Lower lobe of right lung (tissue), 2 donors: ENCODE measurements at regions not wholly inside any gene's neighbourhood (a gene's known extent, or its start where the extent isn't known, plus 50 kb on each side); places are given as distances from the start of the nearest gene placed in this dataset.
A peak's percentile ranks its signal among the peaks of the same experiment; 100 is the strongest.

Experiments used
- ATAC-seq, 2 donors: fragments of 200-7000 bp; cut with Tn5 transposase; one replicate each; pipeline ENCODE4 v1.9.1; 2020 to 2022; ENCODE audit warnings: mild to moderate bottlenecking in 2 of 2, moderate library complexity in 2 of 2
- DNase-seq: peaks from one replicate; pipeline ENCODE4 v3.0.0-alpha.2; 2020
- H3K27ac ChIP-seq: fragments of 200-600 bp; one replicate; pipeline ENCODE4 v1.8.0; 2022
- H3K27me3 ChIP-seq: fragments of 200-600 bp; one replicate; pipeline ENCODE4 v1.8.0; 2022; ENCODE audit warnings: low read depth
- H3K36me3 ChIP-seq: fragments of 200-600 bp; one replicate; pipeline ENCODE4 v1.8.0; 2022; ENCODE audit warnings: mild to moderate bottlenecking
- H3K4me1 ChIP-seq: fragments of 200-600 bp; one replicate; pipeline ENCODE4 v1.8.0; 2022
- H3K4me3 ChIP-seq: fragments of 200-600 bp; one replicate; pipeline ENCODE4 v1.8.0; 2022; ENCODE audit warnings: mild to moderate bottlenecking
- H3K9me3 ChIP-seq: fragments of 200-600 bp; one replicate; pipeline ENCODE4 v1.8.0; 2022
- CTCF ChIP-seq: fragments of 200-600 bp; IDR thresholded peaks from one replicate; pipeline ENCODE4 v1.8.0; 2022; ENCODE audit warnings: antibody characterized with exemption, mild to moderate bottlenecking
- intact Hi-C: fragments of 100-400 bp; cut with DNase I; formaldehyde crosslinking; loops from one replicate; pipeline ENCODE4 v1.11.0; 2022
- donor health status: DM: no; HTN: yes; CAD: no; lungs with severe emphysema.

- Histone ChIP-seq H3K9me3 (no peaks in the 10 kb centered on the region), H3K4me3 (no peak overlapping the region), H3K36me3 (no peaks in the 10 kb centered on the region), H3K27ac (no peak overlapping the region), H3K4me1 (no peaks in the 10 kb centered on the region), H3K27me3 (no peaks in the 10 kb centered on the region)
- ATAC-seq (peak in 1 of 2 donors; percentile 33), DNase-seq (no peak)
- TF ChIP-seq CTCF = no peak
- intact Hi-C loops = no loop called here
These were observed 418.0 kb upstream of the TNP1 start for GRCh38 chr2:217277646-217278398.

- no peak for TF ChIP-seq CTCF
- no peak for DNase-seq
- Histone ChIP-seq H3K9me3 (no peaks in the 10 kb centered on the region), H3K4me3 (no peak overlapping the region), H3K27me3 (no peaks in the 10 kb centered on the region), H3K27ac (no peak overlapping the region), H3K4me1 (no peaks in the 10 kb centered on the region), H3K36me3 (no peaks in the 10 kb centered on the region)
- intact Hi-C loops = no loop called here
- no peak for ATAC-seq
These were observed 416.6 kb upstream of the TNP1 start for GRCh38 chr2:217276433-217276832.

GRCh38 chr2:217275091-217275490 is 415.2 kb upstream of the TNP1 start:
- intact Hi-C loops = no loop called here
- no peak for DNase-seq
- H3K36me3 ChIP-seq = no peaks in the 10 kb centered on the region
- H3K27ac ChIP-seq = no peak overlapping the region
- H3K27me3 ChIP-seq = no peaks in the 10 kb centered on the region
- no peak overlapping the region for H3K4me3 ChIP-seq
- no peaks in the 10 kb centered on the region for H3K4me1 ChIP-seq
- TF ChIP-seq CTCF = no peak
- ATAC-seq = no peak
- H3K9me3 ChIP-seq = no peaks in the 10 kb centered on the region

GRCh38 chr2:217274578-217274977 is 414.7 kb upstream of the TNP1 start:
- Histone ChIP-seq H3K36me3 (no peaks in the 10 kb centered on the region), H3K4me3 (no peak overlapping the region), H3K27me3 (no peaks in the 10 kb centered on the region), H3K9me3 (no peaks in the 10 kb centered on the region), H3K4me1 (no peaks in the 10 kb centered on the region), H3K27ac (no peak overlapping the region)
- intact Hi-C loops = no loop called here
- DNase-seq (no peak), ATAC-seq (no peak)
- no peak for TF ChIP-seq CTCF

GRCh38 chr2:217273851-217274250 is 414.0 kb upstream of the TNP1 start:
- TF ChIP-seq CTCF = no peak
- Histone ChIP-seq H3K4me1 (no peaks in the 10 kb centered on the region), H3K36me3 (no peaks in the 10 kb centered on the region), H3K27ac (no peak overlapping the region), H3K9me3 (no peaks in the 10 kb centered on the region), H3K27me3 (no peaks in the 10 kb centered on the region), H3K4me3 (no peak overlapping the region)
- intact Hi-C loops = no loop called here
- ATAC-seq (no peak), DNase-seq (no peak)
